ENCODE measurements at regions not wholly inside any gene's neighbourhood (a gene's known extent, or its start where the extent isn't known, plus 50 kb on each side); places are given as distances from the start of the nearest gene placed in this dataset.

- no peak for DNase-seq
Measured at GRCh38 chr19:27776524-27776923, 1436.4 kb downstream of the UQCRFS1 start.

GRCh38 chr19:27776020-27776419 lies 1436.9 kb downstream of the UQCRFS1 start:
- no peak for DNase-seq

- DNase-seq: no peak
Measured at GRCh38 chr19:27775395-27775794, 1437.6 kb downstream of the UQCRFS1 start.

GRCh38 chr19:27774827-27775226 lies 1438.1 kb downstream of the UQCRFS1 start:
- DNase-seq: no peak

- no peak for DNase-seq
Measured at GRCh38 chr19:27774337-27774736, 1438.6 kb downstream of the UQCRFS1 start.

- DNase-seq: no peak
Measured at GRCh38 chr19:27773318-27774094, 1439.4 kb downstream of the UQCRFS1 start.

- no peak for DNase-seq
Measured at GRCh38 chr19:27772059-27772458, 1440.9 kb downstream of the UQCRFS1 start.

- no peak for DNase-seq
Measured at GRCh38 chr19:27770095-27770494, 1442.9 kb downstream of the UQCRFS1 start.

GRCh38 chr19:27767234-27767633 lies 1445.7 kb downstream of the UQCRFS1 start:
- DNase-seq: no peak

GRCh38 chr19:27765912-27766725 lies 1446.8 kb downstream of the UQCRFS1 start:
- DNase-seq: no peak

- DNase-seq: no peak
Measured at GRCh38 chr19:27765397-27765796, 1447.6 kb downstream of the UQCRFS1 start.

- DNase-seq: no peak
Measured at GRCh38 chr19:27764186-27764804, 1448.7 kb downstream of the UQCRFS1 start.

GRCh38 chr19:27762933-27763332 lies 1450.0 kb downstream of the UQCRFS1 start:
- DNase-seq: no peak

- no peak for DNase-seq
Measured at GRCh38 chr19:27759896-27760295, 1453.1 kb downstream of the UQCRFS1 start.

GRCh38 chr19:27758626-27759505 lies 1454.1 kb downstream of the UQCRFS1 start:
- DNase-seq: no peak

- DNase-seq: no peak
Measured at GRCh38 chr19:27754700-27755099, 1458.3 kb downstream of the UQCRFS1 start.

GRCh38 chr19:27753622-27754021 lies 1459.3 kb downstream of the UQCRFS1 start:
- DNase-seq: no peak

- DNase-seq: no peak
Measured at GRCh38 chr19:27752530-27753184, 1460.3 kb downstream of the UQCRFS1 start.

GRCh38 chr19:27751044-27751391 lies 1461.9 kb downstream of the UQCRFS1 start:
- DNase-seq: no peak

GRCh38 chr19:27750391-27751043 lies 1462.4 kb downstream of the UQCRFS1 start:
- no peak for DNase-seq

- DNase-seq: no peak
Measured at GRCh38 chr19:27748551-27749152, 1464.3 kb downstream of the UQCRFS1 start.
